Gastroesophageal sphincter (tissue), 3 donors: ENCODE measurements at regions not wholly inside any gene's neighbourhood (a gene's known extent, or its start where the extent isn't known, plus 50 kb on each side); places are given as distances from the start of the nearest gene placed in this dataset.

Source experiments
- EP300 ChIP-seq: sonication (generic); formaldehyde crosslinking; IDR thresholded peaks from one replicate; pipeline ENCODE4 v1.6.1; 2017; ENCODE audit warnings: antibody characterized with exemption, mild to moderate bottlenecking
- POLR2A ChIP-seq, 2 donors: fragments of 450-650 bp; IDR thresholded peaks; one replicate each; pipeline ENCODE4 v1.6.1; 2017; ENCODE audit warnings: antibody characterized with exemption in 2 of 2, mild to moderate bottlenecking in 2 of 2, moderate library complexity in 1 of 2
- TF ChIP-seq, protein P1 (sequence below), 4 experiments: fragments of 200-600 bp in 2 of 4; fragments of 450-650 bp in 2 of 4; sonication (generic) in 1 of 4; IDR thresholded peaks; one replicate each; pipeline ENCODE4 v1.5.1; 2017 to 2019; ENCODE audit warnings: antibody characterized with exemption in 4 of 4, mild to moderate bottlenecking in 2 of 4, moderate library complexity in 2 of 4

DNA sequence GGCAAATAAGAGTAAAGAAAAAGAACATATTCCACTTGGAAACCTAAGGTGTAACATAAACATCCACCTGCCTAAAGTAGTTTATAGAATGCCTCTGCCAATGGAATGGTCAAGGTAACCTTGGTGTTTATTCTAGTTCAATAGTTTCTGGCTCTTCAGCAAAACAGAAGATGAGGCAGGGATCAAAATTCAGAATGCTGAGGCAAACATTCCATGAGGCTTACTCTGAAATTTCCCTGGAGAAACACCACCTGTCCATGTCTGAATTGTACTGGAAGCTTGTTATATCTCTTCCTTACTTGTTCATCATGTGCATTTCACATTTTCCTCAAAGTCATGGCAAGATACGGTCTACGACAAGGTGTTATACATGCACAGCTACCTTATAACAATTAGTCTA, 1862.4 kb upstream of the ACO1 start:
- TF ChIP-seq, protein P1, sequence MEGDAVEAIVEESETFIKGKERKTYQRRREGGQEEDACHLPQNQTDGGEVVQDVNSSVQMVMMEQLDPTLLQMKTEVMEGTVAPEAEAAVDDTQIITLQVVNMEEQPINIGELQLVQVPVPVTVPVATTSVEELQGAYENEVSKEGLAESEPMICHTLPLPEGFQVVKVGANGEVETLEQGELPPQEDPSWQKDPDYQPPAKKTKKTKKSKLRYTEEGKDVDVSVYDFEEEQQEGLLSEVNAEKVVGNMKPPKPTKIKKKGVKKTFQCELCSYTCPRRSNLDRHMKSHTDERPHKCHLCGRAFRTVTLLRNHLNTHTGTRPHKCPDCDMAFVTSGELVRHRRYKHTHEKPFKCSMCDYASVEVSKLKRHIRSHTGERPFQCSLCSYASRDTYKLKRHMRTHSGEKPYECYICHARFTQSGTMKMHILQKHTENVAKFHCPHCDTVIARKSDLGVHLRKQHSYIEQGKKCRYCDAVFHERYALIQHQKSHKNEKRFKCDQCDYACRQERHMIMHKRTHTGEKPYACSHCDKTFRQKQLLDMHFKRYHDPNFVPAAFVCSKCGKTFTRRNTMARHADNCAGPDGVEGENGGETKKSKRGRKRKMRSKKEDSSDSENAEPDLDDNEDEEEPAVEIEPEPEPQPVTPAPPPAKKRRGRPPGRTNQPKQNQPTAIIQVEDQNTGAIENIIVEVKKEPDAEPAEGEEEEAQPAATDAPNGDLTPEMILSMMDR (IDR thresholded peaks at IDR 0.05): no peak
- TF ChIP-seq EP300: no peak
- no peak for TF ChIP-seq POLR2A (IDR thresholded peaks at IDR 0.05)
